NCI-H187 (cell line): ENCODE measurements at regions not wholly inside any gene's neighbourhood (a gene's known extent, or its start where the extent isn't known, plus 50 kb on each side); places are given as distances from the start of the nearest gene placed in this dataset.

Experiments
- DNase-seq, 2 experiments: peaks; one replicate each; lab custom pipeline; 2025; lab: John Stamatoyannopoulos, UW

- no peak for DNase-seq
Measured at GRCh38 chr6:66940003-66940402, 1233.0 kb upstream of the EYS start.

DNA sequence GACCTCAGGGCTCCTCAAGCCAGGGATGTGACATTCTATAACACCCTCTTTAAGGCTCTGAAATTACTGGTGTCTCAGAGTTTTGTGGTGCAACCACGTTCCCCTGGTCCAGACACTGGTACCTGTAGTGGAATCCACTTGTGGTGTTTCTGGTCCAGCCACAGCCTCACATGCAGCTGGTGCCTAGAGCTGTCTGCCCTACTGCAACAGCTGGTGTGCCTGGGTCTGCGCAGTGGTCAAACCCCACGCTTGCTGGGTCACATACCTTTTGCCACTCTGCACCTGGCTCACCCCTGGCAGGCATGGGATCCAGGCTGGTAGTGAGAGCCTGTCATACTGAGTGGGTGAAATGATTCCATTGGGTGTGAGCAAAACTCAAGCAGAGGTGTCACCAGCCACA is 1230.2 kb upstream of the EYS start:
- no peak for DNase-seq

GRCh38 chr6:66935612-66936011 is 1228.6 kb upstream of the EYS start:
- no peak for DNase-seq

DNA sequence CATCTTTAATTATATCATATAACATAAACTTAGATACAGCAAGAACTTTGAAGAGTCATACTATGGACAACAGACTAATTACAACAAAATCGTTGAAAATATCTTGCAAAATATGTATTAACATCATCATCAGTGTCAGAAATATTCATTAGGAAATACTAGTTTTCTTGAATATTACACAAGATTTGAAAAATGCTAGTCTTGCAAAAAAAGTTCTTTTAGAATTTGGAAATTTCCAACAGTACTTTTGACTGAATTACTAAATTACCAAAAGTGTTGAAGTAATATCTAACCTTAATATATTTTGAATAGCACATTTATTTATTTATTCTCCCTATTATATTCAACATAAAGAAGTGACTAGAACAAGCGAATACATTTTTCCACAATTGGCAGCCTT is 1224.8 kb upstream of the EYS start:
- DNase-seq = no peak

GRCh38 chr6:66930559-66931290 is 1223.7 kb upstream of the EYS start:
- DNase-seq = no peak

DNA sequence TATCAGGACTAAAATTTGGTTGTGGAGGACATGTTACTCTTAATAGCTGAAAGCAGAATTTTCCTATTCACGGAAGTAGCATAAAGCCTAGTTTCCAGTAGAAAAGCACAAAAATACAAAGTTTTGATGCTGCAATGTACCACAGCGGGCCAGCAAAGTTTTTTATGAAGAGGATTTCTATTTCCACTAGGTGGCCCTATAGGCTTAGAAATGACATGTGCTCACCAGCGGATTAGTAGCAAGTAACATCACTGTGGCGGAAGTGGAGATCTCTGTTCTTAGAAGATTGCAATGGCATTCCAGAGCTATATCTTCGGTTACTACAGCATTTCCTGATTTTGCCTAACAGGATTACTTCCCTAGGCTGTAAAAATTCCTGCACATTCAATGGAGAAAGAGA is 1219.0 kb upstream of the EYS start:
- DNase-seq = no peak

- DNase-seq = no peak
Measured at GRCh38 chr6:66913657-66914056, 1206.6 kb upstream of the EYS start.

GRCh38 chr6:66902457-66902856 is 1195.4 kb upstream of the EYS start:
- no peak for DNase-seq

DNA sequence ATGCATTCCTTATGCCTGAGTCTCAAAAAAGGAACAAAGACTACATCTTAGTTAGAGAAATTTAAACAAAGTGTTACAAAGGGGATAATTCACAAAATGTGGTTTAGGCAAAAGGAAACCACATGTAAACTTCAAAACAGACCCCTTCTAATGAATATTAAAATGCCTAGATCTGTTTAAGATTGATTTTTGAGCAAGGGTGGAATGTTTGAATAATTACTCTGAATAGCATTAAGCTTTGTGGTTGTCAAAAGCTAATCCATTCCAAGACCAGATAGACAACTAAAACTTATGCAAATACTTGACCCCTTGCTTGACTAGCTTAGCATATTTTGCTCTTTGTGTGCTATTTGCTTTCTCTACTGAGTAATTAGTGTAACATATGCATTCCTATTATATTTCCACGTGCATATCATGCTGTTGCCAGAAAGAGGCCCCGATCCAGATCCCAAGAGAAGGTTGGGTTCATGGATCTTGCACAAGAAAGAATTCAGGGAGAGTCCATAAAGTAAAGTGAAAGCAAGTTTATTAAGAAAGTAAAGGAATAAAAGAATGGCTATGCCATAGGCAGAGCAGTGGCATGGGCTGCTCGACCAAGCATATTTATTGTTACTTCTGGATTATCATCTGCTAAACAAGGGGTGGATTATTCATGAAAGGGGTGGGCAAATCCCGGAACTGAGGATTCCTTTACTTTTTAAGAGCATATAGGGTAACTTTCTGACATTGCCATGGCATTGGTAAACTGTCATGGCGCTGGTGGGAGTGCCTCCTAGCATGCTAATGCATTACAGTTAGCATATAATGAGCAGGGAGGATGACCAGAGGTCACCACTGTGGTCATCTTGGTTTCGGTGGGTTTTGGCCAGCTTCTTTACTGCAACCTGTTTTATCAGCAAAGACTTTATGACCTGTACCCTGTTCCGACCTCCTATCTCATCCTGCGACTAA is 1193.4 kb upstream of the EYS start:
- DNase-seq = no peak

DNA sequence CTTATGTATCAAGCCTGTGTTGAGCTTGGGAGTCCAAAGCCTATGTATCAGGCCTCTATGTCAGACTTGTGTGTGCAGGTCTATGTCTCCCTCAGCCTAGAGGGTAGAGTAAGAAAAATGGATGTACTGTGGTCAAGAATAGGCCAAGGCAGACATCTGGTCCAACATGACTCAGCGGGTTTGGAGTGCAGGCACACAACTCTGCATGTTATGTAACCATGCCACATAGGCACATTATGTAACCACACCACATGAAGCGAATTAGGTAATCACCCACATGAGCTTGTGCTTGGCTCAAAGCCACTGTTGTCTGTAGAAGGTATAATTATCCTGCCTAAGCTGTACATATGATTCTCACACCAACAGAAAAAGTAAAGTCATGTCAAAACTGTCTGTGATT is 1190.5 kb upstream of the EYS start:
- no peak for DNase-seq

DNA sequence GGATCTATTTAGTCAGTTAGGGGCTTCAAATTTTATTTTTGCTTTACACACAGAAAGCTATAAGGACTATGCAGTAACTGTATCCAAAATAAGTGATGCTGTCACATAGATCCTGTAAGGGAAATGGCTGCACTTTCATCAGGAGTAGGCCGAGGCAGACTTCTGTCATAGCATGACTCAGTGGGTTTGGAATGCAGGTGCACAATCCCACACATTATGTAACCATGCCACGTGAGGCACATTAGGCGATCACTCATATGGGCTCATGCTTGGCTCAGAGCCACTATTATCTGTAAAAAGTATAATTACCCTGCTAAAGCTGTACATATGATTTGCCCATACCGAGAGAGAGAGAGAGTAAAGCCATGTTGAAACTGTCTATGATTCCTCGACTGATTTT is 1189.4 kb upstream of the EYS start:
- no peak for DNase-seq

GRCh38 chr6:66883453-66883852 is 1176.4 kb upstream of the EYS start:
- no peak for DNase-seq

DNA sequence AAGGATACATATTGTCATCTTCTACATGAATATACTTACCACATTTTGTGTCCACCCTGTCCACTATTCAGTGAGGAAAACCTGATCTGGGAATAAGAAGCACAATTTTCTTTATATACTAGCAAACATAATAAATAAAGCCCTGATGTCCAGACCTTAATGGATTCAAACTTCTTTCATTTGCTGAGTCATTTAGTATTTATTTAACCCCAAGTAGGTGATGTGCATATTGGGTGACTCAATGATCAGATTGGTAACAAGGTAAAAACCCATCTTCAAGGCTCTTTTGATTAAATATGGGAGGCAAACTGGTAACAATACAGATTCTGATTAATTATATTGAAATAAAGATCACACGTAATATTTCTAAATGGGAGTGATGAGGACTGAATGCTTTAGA is 1159.8 kb upstream of the EYS start:
- no peak for DNase-seq

DNA sequence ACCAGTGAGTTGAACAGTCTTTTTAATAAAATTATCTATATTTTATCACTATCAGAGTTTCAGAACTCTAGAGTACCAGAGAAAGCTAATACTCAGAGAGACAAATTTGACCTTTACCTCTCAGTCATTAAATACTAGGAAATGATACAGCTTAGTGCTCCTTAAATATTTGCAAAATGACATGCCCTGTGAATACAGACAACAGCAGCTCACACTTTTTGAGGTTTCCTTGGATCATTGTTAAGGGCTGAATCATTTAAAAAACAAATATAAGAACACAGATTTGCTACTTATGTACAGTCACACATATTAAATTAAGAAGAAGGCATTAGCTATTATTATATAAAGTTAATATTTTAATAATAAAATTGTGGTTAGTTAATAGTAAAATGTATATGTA is 1158.7 kb upstream of the EYS start:
- no peak for DNase-seq

DNA sequence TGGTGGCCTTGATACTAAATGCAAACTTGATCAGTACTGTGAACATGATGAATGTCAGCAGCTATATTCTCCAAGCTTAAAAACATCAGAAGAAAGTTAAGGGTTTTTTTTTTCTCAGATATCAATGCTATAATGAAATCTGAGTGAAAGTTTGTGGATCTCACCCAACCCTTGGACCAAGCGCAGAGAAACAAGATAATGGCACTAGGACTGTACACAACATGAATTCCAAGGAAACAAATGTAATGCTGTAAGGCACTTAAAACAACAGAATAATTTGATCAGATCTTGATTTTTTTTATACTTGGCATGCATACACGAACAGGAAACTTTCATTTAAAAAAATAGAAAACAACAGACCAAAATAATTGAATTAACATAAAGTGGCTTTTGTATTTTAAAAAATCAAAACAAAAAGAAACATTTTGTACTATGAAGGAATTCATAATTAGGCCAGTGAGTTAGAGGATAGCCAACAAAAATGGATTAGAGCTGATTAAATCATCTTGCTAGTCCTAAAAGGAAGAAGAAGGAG is 1154.0 kb upstream of the EYS start:
- DNase-seq = no peak

- DNase-seq = no peak
Measured at GRCh38 chr6:66860328-66860727, 1153.3 kb upstream of the EYS start.

DNA sequence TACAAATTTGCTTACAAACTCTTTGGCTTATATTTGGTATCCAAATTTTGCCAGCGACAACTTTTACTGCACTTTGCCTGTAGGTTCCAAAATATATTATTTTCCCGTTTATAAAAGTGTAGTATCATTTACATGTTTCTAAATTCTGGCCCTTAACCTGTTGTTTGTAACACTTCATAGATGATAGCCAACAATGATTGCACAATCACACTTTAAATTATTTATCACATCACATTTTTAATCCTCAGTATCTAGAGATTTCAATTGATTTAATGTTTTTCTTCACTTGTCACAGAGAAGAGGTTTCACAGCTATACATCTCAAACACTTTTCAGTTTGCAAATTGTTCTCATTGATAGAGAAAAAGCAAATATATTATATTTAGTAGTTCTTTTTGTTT is 1151.2 kb upstream of the EYS start:
- no peak for DNase-seq

DNA sequence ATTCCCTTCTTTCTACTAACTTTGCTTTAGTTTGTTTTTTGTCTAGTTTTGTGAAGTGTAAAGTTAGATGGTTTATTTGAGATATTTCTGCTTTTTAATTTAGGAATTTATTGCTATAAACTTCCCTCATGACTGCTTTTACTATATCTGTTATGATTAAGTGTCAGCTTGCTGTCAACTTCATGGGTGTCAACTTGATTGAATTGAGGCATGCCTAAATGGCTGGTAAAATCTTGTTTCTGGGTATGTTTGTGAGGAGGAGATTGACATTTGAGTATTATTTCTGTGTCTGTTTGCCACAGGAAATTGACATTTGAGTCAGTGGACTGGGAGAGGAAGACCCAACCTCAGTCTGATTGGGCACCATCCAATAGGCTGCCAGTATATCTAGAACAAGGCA is 1147.0 kb upstream of the EYS start:
- DNase-seq = no peak

- DNase-seq = no peak
Measured at GRCh38 chr6:66851930-66852329, 1144.9 kb upstream of the EYS start.

- DNase-seq = no peak
Measured at GRCh38 chr6:66849843-66850242, 1142.8 kb upstream of the EYS start.

GRCh38 chr6:66848244-66848953 is 1141.4 kb upstream of the EYS start:
- no peak for DNase-seq

DNA sequence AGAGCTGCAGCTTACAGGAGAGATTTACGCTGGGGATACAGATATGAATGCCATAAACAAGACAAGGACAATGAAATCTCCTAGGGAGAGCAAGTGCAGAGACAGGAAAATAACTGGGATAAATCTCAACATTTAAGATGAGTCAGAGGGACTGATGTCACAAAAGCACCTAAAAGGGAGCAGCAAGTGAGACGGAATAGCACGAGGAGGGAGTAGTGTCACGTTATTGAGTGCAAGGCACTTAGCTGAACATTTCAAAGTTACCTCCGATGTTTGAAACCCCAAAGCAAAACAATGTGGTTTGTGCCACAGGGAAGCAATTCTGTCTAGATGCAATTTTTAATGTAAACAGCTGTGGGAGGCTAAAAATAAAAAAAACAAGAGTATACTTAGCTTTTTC is 1131.7 kb upstream of the EYS start:
- no peak for DNase-seq

- DNase-seq = no peak
Measured at GRCh38 chr6:66825539-66825938, 1118.5 kb upstream of the EYS start.
